ENCODE measurements at regions not wholly inside any gene's neighbourhood (a gene's known extent, or its start where the extent isn't known, plus 50 kb on each side); places are given as distances from the start of the nearest gene placed in this dataset.

GRCh38 chr12:53842686-53843085 lies 90.9 kb upstream of the CISTR start:
- no peak for TF ChIP-seq EZH2 (IDR thresholded peaks at IDR 0.05)
- TF ChIP-seq FOXP2 (optimal IDR thresholded peaks at IDR 0.05; ENCODE audit: control extremely low read depth, extremely low read length, insufficient read depth) = no peak
